HCT116 (cell line): ENCODE measurements at regions not wholly inside any gene's neighbourhood (a gene's known extent, or its start where the extent isn't known, plus 50 kb on each side); places are given as distances from the start of the nearest gene placed in this dataset.

Experiments used
- CEBPB ChIP-seq: IDR thresholded peaks from 2 replicates; pipeline ENCODE4 v1.6.1; 2012; ENCODE audit warnings: low read depth
- CTCF ChIP-seq, 3 experiments: fragments of 200-600 bp in 1 of 3; sonication (generic) in 1 of 3; IDR thresholded peaks in 2 of 3; conservative IDR thresholded peaks in 1 of 3; 2 replicates each; pipeline ENCODE4 v1.5.1; 2012 to 2017; ENCODE audit warnings: low read depth in 2 of 3, low read length in 2 of 3, antibody characterized with exemption in 1 of 3, borderline replicate concordance in 1 of 3, control low read depth in 1 of 3, mild to moderate bottlenecking in 1 of 3, mixed read lengths in 1 of 3, mixed run types in 1 of 3, moderate library complexity in 1 of 3; ENCODE audit not compliant: insufficient read depth in 1 of 3
- EZH2 ChIP-seq: fragments of 200-600 bp; sonication (generic); IDR thresholded peaks from 2 replicates; pipeline ENCODE4 v1.6.1; 2017; ENCODE audit warnings: antibody characterized with exemption, mixed run types
- EZH2phosphoT487 ChIP-seq: fragments of 200-600 bp; IDR thresholded peaks from 2 replicates; pipeline ENCODE4 v1.6.1; 2018; ENCODE audit warnings: antibody characterized with exemption, borderline replicate concordance
- POLR2A ChIP-seq: IDR thresholded peaks from 2 replicates; pipeline ENCODE4 v1.7.0; 2011; ENCODE audit warnings: borderline replicate concordance; ENCODE audit not compliant: insufficient read depth, insufficient read length; ENCODE audit errors: extremely low read depth
- POLR2AphosphoS5 ChIP-seq: IDR thresholded peaks from 2 replicates; pipeline ENCODE4 v1.6.1; 2011; ENCODE audit warnings: mild to moderate bottlenecking, low read depth, low read length, moderate library complexity
- RAD21 ChIP-seq: IDR thresholded peaks from 2 replicates; pipeline ENCODE4 v1.6.1; 2012; ENCODE audit warnings: low read depth, mild to moderate bottlenecking
- SP1 ChIP-seq: IDR thresholded peaks from 2 replicates; pipeline ENCODE4 v1.6.1; 2012; ENCODE audit warnings: low read depth
- YY1 ChIP-seq: IDR thresholded peaks from 2 replicates; pipeline ENCODE4 v1.6.1; 2011; ENCODE audit warnings: low read length, low read depth, moderate library complexity, mild to moderate bottlenecking; ENCODE audit not compliant: insufficient replicate concordance; ENCODE audit errors: extremely low read depth
- TF ChIP-seq, protein P1 (sequence below): IDR thresholded peaks from 2 replicates; pipeline ENCODE4 v1.6.1; 2012
- TF ChIP-seq, protein P2 (sequence below): IDR thresholded peaks from 2 replicates; pipeline ENCODE4 v1.6.1; 2011; ENCODE audit warnings: mild to moderate bottlenecking, low read length, moderate library complexity; ENCODE audit not compliant: insufficient replicate concordance; ENCODE audit errors: extremely low read depth

GRCh38 chr3:72655723-72656122 lies 192.5 kb downstream of the SHQ1 start:
- no peak for TF ChIP-seq EZH2phosphoT487
- TF ChIP-seq, protein P1, sequence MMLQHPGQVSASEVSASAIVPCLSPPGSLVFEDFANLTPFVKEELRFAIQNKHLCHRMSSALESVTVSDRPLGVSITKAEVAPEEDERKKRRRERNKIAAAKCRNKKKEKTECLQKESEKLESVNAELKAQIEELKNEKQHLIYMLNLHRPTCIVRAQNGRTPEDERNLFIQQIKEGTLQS: no peak
- no peak for TF ChIP-seq SP1
- no peak for TF ChIP-seq YY1
- no peak for TF ChIP-seq POLR2AphosphoS5
- TF ChIP-seq CTCF (IDR thresholded peaks at IDR 0.05 in 2 of 3, conservative IDR thresholded peaks at IDR 0.05 in 1 of 3; ENCODE audit: borderline replicate concordance in 1 of 3, insufficient read depth in 1 of 3, low read depth in 2 of 3, low read length in 2 of 3): peak; percentile 17 to 75 (median 62); a peak in 5 of 6 replicates
- no peak for TF ChIP-seq CEBPB
- TF ChIP-seq EZH2: no peak
- TF ChIP-seq, protein P2, sequence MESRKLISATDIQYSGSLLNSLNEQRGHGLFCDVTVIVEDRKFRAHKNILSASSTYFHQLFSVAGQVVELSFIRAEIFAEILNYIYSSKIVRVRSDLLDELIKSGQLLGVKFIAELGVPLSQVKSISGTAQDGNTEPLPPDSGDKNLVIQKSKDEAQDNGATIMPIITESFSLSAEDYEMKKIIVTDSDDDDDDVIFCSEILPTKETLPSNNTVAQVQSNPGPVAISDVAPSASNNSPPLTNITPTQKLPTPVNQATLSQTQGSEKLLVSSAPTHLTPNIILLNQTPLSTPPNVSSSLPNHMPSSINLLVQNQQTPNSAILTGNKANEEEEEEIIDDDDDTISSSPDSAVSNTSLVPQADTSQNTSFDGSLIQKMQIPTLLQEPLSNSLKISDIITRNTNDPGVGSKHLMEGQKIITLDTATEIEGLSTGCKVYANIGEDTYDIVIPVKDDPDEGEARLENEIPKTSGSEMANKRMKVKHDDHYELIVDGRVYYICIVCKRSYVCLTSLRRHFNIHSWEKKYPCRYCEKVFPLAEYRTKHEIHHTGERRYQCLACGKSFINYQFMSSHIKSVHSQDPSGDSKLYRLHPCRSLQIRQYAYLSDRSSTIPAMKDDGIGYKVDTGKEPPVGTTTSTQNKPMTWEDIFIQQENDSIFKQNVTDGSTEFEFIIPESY: no peak
- TF ChIP-seq RAD21: peak; percentile 38; the same call in 1 of the 2 replicates
- TF ChIP-seq POLR2A: no peak
